H9 (cell line): ENCODE measurements at regions not wholly inside any gene's neighbourhood (a gene's known extent, or its start where the extent isn't known, plus 50 kb on each side); places are given as distances from the start of the nearest gene placed in this dataset.

Experiments
- DNase-seq: peaks from one replicate; pipeline ENCODE4 v3.0.0-alpha.2; 2017
- H2AFZ ChIP-seq: one replicate; pipeline ENCODE4 v1.6.1; 2013; ENCODE audit warnings: mild to moderate bottlenecking, low read length, control low read depth, moderate library complexity
- H2AK5ac ChIP-seq: 2 replicates; pipeline ENCODE4 v1.6.1; 2013; ENCODE audit warnings: low read length, control low read depth, mixed read lengths; ENCODE audit not compliant: insufficient read length
- H2BK120ac ChIP-seq: one replicate; pipeline ENCODE4 v1.6.1; 2013; ENCODE audit warnings: low read depth, mild to moderate bottlenecking, low read length, control low read depth, inconsistent platforms; ENCODE audit not compliant: poor library complexity, severe bottlenecking
- H2BK12ac ChIP-seq: 2 replicates; pipeline ENCODE4 v1.6.1; 2013; ENCODE audit warnings: low read length, control low read depth, mixed read lengths, low read depth; ENCODE audit not compliant: insufficient read length
- H2BK15ac ChIP-seq: 2 replicates; pipeline ENCODE4 v1.6.1; 2013; ENCODE audit warnings: low read depth, low read length, control low read depth
- H2BK20ac ChIP-seq: one replicate; pipeline ENCODE4 v1.6.1; 2013; ENCODE audit warnings: low read depth, mild to moderate bottlenecking, low read length, control low read depth, inconsistent platforms; ENCODE audit not compliant: poor library complexity, severe bottlenecking
- H2BK5ac ChIP-seq: 2 replicates; pipeline ENCODE4 v1.6.1; 2013; ENCODE audit warnings: low read length, control low read depth, mixed read lengths; ENCODE audit not compliant: insufficient read length
- H3K14ac ChIP-seq: 2 replicates; pipeline ENCODE4 v1.6.1; 2013; ENCODE audit warnings: low read length, control low read depth; ENCODE audit not compliant: insufficient read depth
- H3K18ac ChIP-seq: 2 replicates; pipeline ENCODE4 v1.6.1; 2013; ENCODE audit warnings: low read depth, mild to moderate bottlenecking, mixed read lengths, low read length, control low read depth; ENCODE audit not compliant: insufficient read length
- H3K23ac ChIP-seq: 2 replicates; pipeline ENCODE4 v1.6.1; 2013; ENCODE audit warnings: low read length, control low read depth, mixed read lengths, low read depth; ENCODE audit not compliant: insufficient read length
- H3K23me2 ChIP-seq: 2 replicates; pipeline ENCODE4 v1.6.1; 2013; ENCODE audit warnings: low read depth, mild to moderate bottlenecking, mixed read lengths, low read length, control low read depth; ENCODE audit not compliant: insufficient read length, poor library complexity, severe bottlenecking
- H3K27ac ChIP-seq: 2 replicates; pipeline ENCODE4 v1.5.1; 2013; ENCODE audit warnings: low read length, control low read depth, mixed read lengths, low read depth; ENCODE audit not compliant: insufficient read length
- H3K27me3 ChIP-seq: 2 replicates; pipeline ENCODE4 v1.6.1; 2013; ENCODE audit warnings: low read length, control low read depth, inconsistent platforms; ENCODE audit not compliant: insufficient read depth
- H3K4ac ChIP-seq: 2 replicates; pipeline ENCODE4 v1.6.1; 2013; ENCODE audit warnings: low read depth, mild to moderate bottlenecking, control low read depth, inconsistent platforms, low read length, moderate library complexity
- H3K4me1 ChIP-seq: 2 replicates; pipeline ENCODE4 v1.6.1; 2013; ENCODE audit warnings: low read length, control low read depth, inconsistent platforms; ENCODE audit not compliant: insufficient read depth
- H3K4me2 ChIP-seq: 2 replicates; pipeline ENCODE4 v1.6.1; 2013; ENCODE audit warnings: low read length, control low read depth, mixed read lengths; ENCODE audit not compliant: insufficient read length, insufficient read depth
- H3K56ac ChIP-seq: 2 replicates; pipeline ENCODE4 v1.6.1; 2013; ENCODE audit warnings: low read depth, mild to moderate bottlenecking, mixed read lengths, low read length, control low read depth; ENCODE audit not compliant: insufficient read length
- H3K79me1 ChIP-seq: 2 replicates; pipeline ENCODE4 v1.6.1; 2013; ENCODE audit warnings: low read depth, mild to moderate bottlenecking, moderate library complexity, low read length, control low read depth, inconsistent platforms; ENCODE audit not compliant: insufficient read depth, poor library complexity, severe bottlenecking
- H3K79me2 ChIP-seq: 2 replicates; pipeline ENCODE4 v1.6.1; 2013; ENCODE audit warnings: low read length, control low read depth, inconsistent platforms; ENCODE audit not compliant: insufficient read depth
- H3K9ac ChIP-seq: 2 replicates; pipeline ENCODE4 v1.6.1; 2013; ENCODE audit warnings: low read length, control low read depth, mixed read lengths; ENCODE audit not compliant: insufficient read length; ENCODE audit errors: extremely low read depth
- H3K9me3 ChIP-seq: one replicate; pipeline ENCODE4 v1.6.1; 2013; ENCODE audit warnings: low read depth, low read length, inconsistent platforms; ENCODE audit not compliant: control insufficient read depth
- H3T11ph ChIP-seq: one replicate; pipeline ENCODE4 v1.6.1; 2013; ENCODE audit warnings: mild to moderate bottlenecking, low read length, control low read depth, inconsistent platforms
- H4K20me1 ChIP-seq: one replicate; pipeline ENCODE4 v1.6.1; 2013; ENCODE audit not compliant: control insufficient read depth, insufficient read length, insufficient read depth
- H4K5ac ChIP-seq: 2 replicates; pipeline ENCODE4 v1.6.1; 2013; ENCODE audit warnings: low read depth, mild to moderate bottlenecking, mixed read lengths, low read length, control low read depth; ENCODE audit not compliant: insufficient read length
- H4K8ac ChIP-seq: replicated peaks from 2 replicates; pipeline ENCODE4 v1.6.1; 2013; ENCODE audit warnings: low read length, control low read depth, mixed read lengths, low read depth; ENCODE audit not compliant: insufficient read length
- H4K91ac ChIP-seq: 2 replicates; pipeline ENCODE4 v1.6.1; 2013; ENCODE audit warnings: low read depth, mild to moderate bottlenecking, moderate library complexity, mixed read lengths, low read length, control low read depth; ENCODE audit not compliant: insufficient read length
- H3K27ac Mint-ChIP-seq, 3 experiments: 2 replicates in 2 of 3; 3 replicates in 1 of 3; pipeline ENCODE4 v1.8.0; 2020 to 2021; ENCODE audit warnings: mixed read lengths in 3 of 3, mild to moderate bottlenecking in 1 of 3, moderate library complexity in 1 of 3
- H3K27me3 Mint-ChIP-seq: 2 replicates; pipeline ENCODE4 v1.8.0; 2021; ENCODE audit warnings: low read depth, mild to moderate bottlenecking, moderate library complexity, mixed read lengths
- H3K36me3 Mint-ChIP-seq, 3 experiments: 2 replicates in 2 of 3; 3 replicates in 1 of 3; pipeline ENCODE4 v1.8.0; 2020 to 2021; ENCODE audit warnings: low read depth in 3 of 3, mixed read lengths in 3 of 3; ENCODE audit not compliant: insufficient read depth in 1 of 3
- H3K4me1 Mint-ChIP-seq, 2 experiments: 2 replicates each; pipeline ENCODE4 v1.8.0; 2020; ENCODE audit warnings: mixed read lengths in 2 of 2
- H3K4me3 Mint-ChIP-seq, 2 experiments: 2 replicates in 1 of 2; 3 replicates in 1 of 2; pipeline ENCODE4 v1.8.0; 2020 to 2021; ENCODE audit warnings: mild to moderate bottlenecking in 2 of 2, mixed read lengths in 2 of 2, moderate library complexity in 1 of 2
- H3K9me3 Mint-ChIP-seq, 2 experiments: 2 replicates in 1 of 2; 3 replicates in 1 of 2; pipeline ENCODE4 v1.8.0; 2020; ENCODE audit warnings: mild to moderate bottlenecking in 2 of 2, mixed read lengths in 2 of 2, moderate library complexity in 1 of 2
- WGBS: extraction: QIAGEN DNeasy Blood & Tissue Kit; methylation state at CpG from one replicate; pipeline ENCODE4 v1.1.7; 2013; ENCODE audit warnings: missing lambda C conversion rate, low lambda C conversion rate, mixed read lengths; ENCODE audit not compliant: insufficient read length; ENCODE audit errors: extremely low coverage; 5-methylcytosine and 5-hydroxymethylcytosine counted together
- TF ChIP-seq, protein P1 (sequence below): fragments of 200-600 bp; sonication (generic); conservative IDR thresholded peaks from 3 replicates; pipeline ENCODE4 v1.8.0; 2021; ENCODE audit warnings: antibody characterized with exemption, mild to moderate bottlenecking

DNA sequence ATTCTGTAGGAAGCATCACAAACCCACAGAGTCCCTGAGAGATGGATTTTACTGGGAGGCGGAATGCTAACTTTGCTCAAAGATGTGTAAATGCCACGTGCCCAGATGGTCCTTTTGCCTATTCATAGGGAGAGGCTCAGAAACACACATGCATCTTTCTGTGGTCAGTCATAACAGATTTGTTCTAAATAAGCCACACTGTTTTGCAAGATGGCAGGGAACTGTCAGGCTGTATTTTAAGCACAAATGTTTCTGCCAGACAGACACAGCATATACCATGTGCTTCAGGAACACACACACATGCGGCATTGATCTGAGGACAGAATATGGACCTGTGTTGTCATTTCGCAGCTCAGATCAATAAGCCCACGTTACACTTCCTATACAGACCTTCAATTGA, 312.0 kb downstream of the GPD2 start:
- H3K4me1 ChIP-seq, result peaks cover 2% of the 10 kb centered on the region; the same call in 1 of the 2 replicates
- no peak overlapping the region for H2BK20ac ChIP-seq
- H2AFZ ChIP-seq, result no peak overlapping the region
- H2BK120ac ChIP-seq, result no peak overlapping the region
- no peak overlapping the region for H3K56ac ChIP-seq
- H3K18ac ChIP-seq, result no peak overlapping the region
- no peak overlapping the region for H3K9ac ChIP-seq
- no CpG with 5 or more reads among the region's 5 CpGs for WGBS
- H3K23me2 ChIP-seq, result no peaks in the 10 kb centered on the region
- no peaks in the 10 kb centered on the region for H3K9me3 Mint-ChIP-seq
- no peak overlapping the region for H4K5ac ChIP-seq
- H4K8ac ChIP-seq, result no peak overlapping the region
- H4K20me1 ChIP-seq, result no peaks in the 10 kb centered on the region
- H3K4ac ChIP-seq, result no peak overlapping the region
- no peaks in the 10 kb centered on the region for H3K36me3 Mint-ChIP-seq
- no peak overlapping the region for H3K27ac Mint-ChIP-seq
- no peak overlapping the region for H3K23ac ChIP-seq
- no peak overlapping the region for H3K4me2 ChIP-seq
- no peak overlapping the region for H4K91ac ChIP-seq
- no peaks in the 10 kb centered on the region for H3K9me3 ChIP-seq
- H2BK12ac ChIP-seq, result no peak overlapping the region
- TF ChIP-seq, protein P1, sequence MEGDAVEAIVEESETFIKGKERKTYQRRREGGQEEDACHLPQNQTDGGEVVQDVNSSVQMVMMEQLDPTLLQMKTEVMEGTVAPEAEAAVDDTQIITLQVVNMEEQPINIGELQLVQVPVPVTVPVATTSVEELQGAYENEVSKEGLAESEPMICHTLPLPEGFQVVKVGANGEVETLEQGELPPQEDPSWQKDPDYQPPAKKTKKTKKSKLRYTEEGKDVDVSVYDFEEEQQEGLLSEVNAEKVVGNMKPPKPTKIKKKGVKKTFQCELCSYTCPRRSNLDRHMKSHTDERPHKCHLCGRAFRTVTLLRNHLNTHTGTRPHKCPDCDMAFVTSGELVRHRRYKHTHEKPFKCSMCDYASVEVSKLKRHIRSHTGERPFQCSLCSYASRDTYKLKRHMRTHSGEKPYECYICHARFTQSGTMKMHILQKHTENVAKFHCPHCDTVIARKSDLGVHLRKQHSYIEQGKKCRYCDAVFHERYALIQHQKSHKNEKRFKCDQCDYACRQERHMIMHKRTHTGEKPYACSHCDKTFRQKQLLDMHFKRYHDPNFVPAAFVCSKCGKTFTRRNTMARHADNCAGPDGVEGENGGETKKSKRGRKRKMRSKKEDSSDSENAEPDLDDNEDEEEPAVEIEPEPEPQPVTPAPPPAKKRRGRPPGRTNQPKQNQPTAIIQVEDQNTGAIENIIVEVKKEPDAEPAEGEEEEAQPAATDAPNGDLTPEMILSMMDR, result no peak
- no peak overlapping the region for H3K14ac ChIP-seq
- no peak overlapping the region for H3K4me3 Mint-ChIP-seq
- no peaks in the 10 kb centered on the region for H3K27me3 Mint-ChIP-seq
- no peak overlapping the region for H2BK15ac ChIP-seq
- H2BK5ac ChIP-seq, result no peak overlapping the region
- H3K79me2 ChIP-seq, result no peaks in the 10 kb centered on the region
- H2AK5ac ChIP-seq, result no peak overlapping the region
- no peaks in the 10 kb centered on the region for H3K79me1 ChIP-seq
- H3K27ac ChIP-seq, result no peak overlapping the region
- H3K4me1 Mint-ChIP-seq, result peaks cover 18 to 25% of the 10 kb centered on the region in 2 experiments
- DNase-seq, result no peak
- H3K27me3 ChIP-seq, result no peaks in the 10 kb centered on the region
- no peak overlapping the region for H3T11ph ChIP-seq
